ENCODE measurements at regions not wholly inside any gene's neighbourhood (a gene's known extent, or its start where the extent isn't known, plus 50 kb on each side); places are given as distances from the start of the nearest gene placed in this dataset.
"Not testable (repeated sequence)": the region's sequence is repeated elsewhere in the genome, so short reads cannot be mapped to it uniquely, and the experiment has no call there.

- DNase-seq (ENCODE audit: low read depth): no peak
Observed at GRCh38 chr21:35468991-35469390, 419.9 kb upstream of the RUNX1 start.

DNA sequence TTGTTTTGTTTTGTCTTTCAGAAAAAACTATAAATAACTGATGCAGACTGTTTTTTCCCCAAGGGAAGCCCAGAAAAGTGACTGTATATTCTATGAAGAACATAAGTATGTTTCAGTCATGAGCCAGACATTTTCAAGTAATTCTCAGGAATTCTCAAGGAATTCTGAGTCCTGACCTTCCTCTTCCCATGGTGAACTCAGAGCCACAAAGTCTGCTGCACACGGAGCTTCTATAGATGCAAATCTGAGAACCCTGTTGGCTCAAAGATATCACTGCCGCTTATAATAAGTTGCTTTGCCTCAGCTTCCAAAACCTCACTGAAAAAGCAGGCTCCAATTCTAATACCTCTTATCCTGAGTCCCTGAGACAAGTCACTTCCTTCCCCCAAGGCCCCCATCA, 418.5 kb upstream of the RUNX1 start:
- no peak for DNase-seq (ENCODE audit: low read depth)

GRCh38 chr21:35466681-35467080, 417.6 kb upstream of the RUNX1 start:
- not testable (repeated sequence) for DNase-seq (ENCODE audit: low read depth)

- DNase-seq (ENCODE audit: low read depth): no peak
Observed at GRCh38 chr21:35465741-35466140, 416.6 kb upstream of the RUNX1 start.

DNA sequence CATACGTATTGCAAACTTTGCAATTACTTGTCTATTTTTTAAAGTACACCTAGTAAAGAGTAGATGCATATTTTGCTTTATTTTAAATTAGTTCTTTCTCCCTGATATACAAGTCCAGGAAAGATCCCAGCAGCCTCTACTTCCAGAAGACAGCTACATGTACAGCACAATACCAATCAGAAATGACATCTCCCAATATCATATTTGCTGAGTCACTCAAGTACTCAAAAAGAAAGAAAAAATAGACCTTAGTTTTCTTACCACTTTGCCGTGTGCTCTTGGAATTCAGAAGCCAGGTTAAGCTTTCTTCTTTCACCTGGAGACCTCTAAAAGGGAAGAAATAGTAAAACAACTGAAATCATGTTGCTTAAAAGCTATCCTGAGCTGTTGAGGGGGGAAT, 412.6 kb upstream of the RUNX1 start:
- DNase-seq (ENCODE audit: low read depth): no peak

DNA sequence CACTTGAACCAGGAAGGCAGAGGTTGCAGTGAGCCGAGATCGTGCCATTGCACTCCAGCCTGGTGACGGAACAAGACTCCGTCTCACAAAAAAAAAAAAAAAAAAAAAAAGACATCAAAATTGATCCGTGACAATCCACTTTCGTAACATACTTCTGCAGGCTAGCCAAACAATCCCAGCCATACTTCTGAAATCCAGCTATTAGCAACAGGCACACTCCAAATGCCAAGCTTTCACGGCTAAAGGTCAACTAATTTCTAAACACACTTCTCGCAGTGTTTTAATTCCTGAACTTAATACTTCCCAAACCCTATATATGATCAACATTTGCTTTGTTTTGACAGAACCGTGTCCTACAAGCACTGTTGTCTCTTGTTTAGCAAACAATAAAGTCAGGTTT, 411.3 kb upstream of the RUNX1 start:
- DNase-seq (ENCODE audit: low read depth): no peak

DNA sequence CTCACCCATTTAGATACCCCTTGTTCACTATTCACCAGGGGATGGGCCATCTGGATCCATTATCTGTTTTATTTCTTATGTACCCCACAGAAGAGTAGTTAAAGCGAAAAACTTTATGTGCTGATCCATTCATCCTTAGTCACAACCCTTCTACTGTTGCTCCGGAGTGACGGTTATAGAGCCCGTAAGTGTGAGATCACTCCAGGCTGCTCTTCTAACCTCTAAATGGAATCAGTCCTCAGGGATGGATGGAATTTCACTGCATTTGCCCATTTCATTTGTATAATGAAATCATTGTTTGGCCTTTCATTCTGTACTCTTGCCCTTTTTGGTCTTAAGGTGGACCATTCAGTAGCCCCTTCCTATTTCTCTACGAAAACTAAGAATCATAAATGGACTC, 409.3 kb upstream of the RUNX1 start:
- no peak for DNase-seq (ENCODE audit: low read depth)

- DNase-seq (ENCODE audit: low read depth): no peak
Observed at GRCh38 chr21:35457097-35457804, 408.1 kb upstream of the RUNX1 start.

- no peak for DNase-seq (ENCODE audit: low read depth)
Observed at GRCh38 chr21:35451276-35451675, 402.2 kb upstream of the RUNX1 start.

GRCh38 chr21:35450830-35451229, 401.7 kb upstream of the RUNX1 start:
- no peak for DNase-seq (ENCODE audit: low read depth)

- no peak for DNase-seq (ENCODE audit: low read depth)
Observed at GRCh38 chr21:35449846-35450245, 400.7 kb upstream of the RUNX1 start.

GRCh38 chr21:35448876-35449599, 399.9 kb upstream of the RUNX1 start:
- no peak for DNase-seq (ENCODE audit: low read depth)

DNA sequence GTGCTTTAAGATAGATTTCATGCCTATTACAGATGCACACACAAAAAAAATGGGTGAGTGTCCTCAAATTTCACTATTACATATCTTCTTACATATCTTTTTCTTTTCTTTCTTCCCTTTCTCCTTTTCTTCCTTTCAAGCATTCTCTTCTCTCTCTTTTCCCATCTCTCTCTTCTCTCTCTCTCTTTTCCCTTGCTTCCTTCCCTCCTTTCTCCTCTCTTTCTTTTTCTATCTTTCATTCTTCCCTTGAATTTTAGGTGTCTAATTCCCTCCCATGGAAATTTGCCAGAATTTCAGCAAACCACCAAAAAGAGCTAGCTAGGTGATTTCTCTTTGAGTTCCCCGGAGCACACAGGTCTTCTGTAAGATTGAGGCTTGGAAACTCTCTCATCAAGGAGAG, 395.3 kb upstream of the RUNX1 start:
- no peak for DNase-seq (ENCODE audit: low read depth)

DNA sequence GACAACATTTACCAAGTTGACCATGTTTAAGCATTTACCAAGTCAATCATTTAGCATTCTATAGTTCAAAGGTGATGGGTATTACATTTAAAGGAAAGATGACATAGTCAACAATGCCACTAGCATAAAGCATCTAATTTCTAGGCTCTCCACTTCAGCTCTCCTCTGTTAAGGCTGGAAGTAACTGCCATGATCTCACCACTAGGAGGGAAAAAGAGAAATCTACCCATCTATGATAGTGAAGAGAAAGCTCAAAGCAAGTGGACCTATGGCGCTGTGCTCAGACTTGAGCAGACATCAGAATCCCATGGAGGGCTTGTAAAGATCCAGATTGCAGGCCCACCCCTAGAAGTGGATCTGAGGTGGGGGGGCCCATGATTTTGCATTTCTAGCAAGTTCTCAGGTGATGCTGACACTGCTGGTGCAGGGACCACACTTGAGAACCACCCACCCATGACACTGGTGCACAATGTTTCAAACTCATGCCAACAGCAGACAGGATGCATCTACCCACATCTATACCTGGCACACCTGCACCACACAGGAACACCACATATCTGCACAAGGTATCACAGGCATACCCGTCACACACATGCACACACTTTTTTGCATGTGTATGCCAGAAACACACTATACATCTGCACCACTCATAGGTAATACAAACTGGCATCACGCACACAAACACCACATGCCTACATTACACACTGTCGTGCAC, 392.9 kb upstream of the RUNX1 start:
- DNase-seq (ENCODE audit: low read depth): no peak

GRCh38 chr21:35438643-35439404, 389.7 kb upstream of the RUNX1 start:
- DNase-seq (ENCODE audit: low read depth): no peak

DNA sequence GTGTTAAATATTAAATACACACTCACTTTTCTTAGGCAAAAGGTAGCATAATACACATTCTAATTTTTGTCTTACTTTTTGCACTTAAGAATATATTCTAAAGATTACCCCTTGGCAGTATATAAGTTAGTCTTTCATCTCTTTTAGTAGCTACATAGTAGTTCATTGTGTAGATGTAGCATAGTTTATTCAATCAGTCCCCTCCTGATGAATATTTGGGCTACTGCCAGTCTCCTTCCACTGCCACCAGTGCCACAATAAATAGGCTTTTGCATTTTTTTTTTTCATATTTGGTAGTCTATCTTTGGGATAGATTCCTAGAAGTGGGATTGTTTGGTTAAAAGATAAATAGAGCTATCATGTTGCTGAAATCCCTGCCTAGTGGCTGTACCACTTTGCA, 388.8 kb upstream of the RUNX1 start:
- DNase-seq (ENCODE audit: low read depth): no peak

GRCh38 chr21:35436899-35437298, 387.8 kb upstream of the RUNX1 start:
- DNase-seq (ENCODE audit: low read depth): no peak

GRCh38 chr21:35432601-35433000, 383.5 kb upstream of the RUNX1 start:
- not testable (repeated sequence) for DNase-seq (ENCODE audit: low read depth)

GRCh38 chr21:35430260-35430659, 381.2 kb upstream of the RUNX1 start:
- DNase-seq (ENCODE audit: low read depth): no peak

GRCh38 chr21:35428937-35429336, 379.8 kb upstream of the RUNX1 start:
- no peak for DNase-seq (ENCODE audit: low read depth)

GRCh38 chr21:35428489-35428888, 379.4 kb upstream of the RUNX1 start:
- DNase-seq (ENCODE audit: low read depth): no peak

DNA sequence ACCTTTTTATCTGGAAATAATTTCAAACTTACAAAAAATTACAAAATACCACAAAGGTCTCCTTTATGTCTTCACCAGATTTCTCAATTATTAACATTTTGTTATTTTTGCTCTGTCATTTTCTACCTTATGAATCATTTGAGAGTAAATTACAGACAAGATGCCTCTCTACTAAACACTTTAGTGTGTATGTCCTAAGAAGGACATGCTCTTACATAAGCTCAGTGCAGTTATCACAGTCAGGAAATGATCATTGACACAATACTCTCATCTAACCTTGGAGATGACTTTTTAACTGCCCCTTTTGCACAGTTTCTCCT, 378.9 kb upstream of the RUNX1 start:
- DNase-seq (ENCODE audit: low read depth): no peak

All from fibroblast of the conjunctiva (primary cell).